IMR-90 (cell line): ENCODE measurements at regions not wholly inside any gene's neighbourhood (a gene's known extent, or its start where the extent isn't known, plus 50 kb on each side); places are given as distances from the start of the nearest gene placed in this dataset.

Source experiments
- ATAC-seq: fragments of 200-7000 bp; cut with Tn5 transposase; 2 replicates; pipeline ENCODE4 v1.9.1; 2020; ENCODE audit warnings: low read depth, mild to moderate bottlenecking, moderate library complexity
- BruUV-seq: library from RNA; stranded (reverse); fragments of 400-500 nt; replicated peaks from 2 replicates; lab custom pipeline; 2021; lab: Mats Ljungman, UMichigan
- CTCF ChIA-PET: fragments of 300-600 bp; formaldehyde crosslinking; extraction: SDS; loops from one replicate; lab custom pipeline; 2021; ENCODE audit warnings: antibody characterized with exemption; lab: Yijun Ruan, JAX
- POLR2A ChIA-PET: fragments of 300-600 bp; sonication (Branson Sonifier 250); formaldehyde crosslinking; loops from one replicate; lab custom pipeline; 2022; ENCODE audit warnings: antibody characterized with exemption; ENCODE audit not compliant: unreplicated experiment; lab: Charles Lee
- DNase-seq: peaks from one replicate; pipeline ENCODE4 v3.0.0; 2013
- H2AFZ ChIP-seq: replicated peaks from 2 replicates; pipeline ENCODE3; 2013; ENCODE audit warnings: low read length, mild to moderate bottlenecking; ENCODE audit not compliant: poor library complexity
- H2AK5ac ChIP-seq: 2 replicates; pipeline ENCODE4 v1.6.1; 2013; ENCODE audit warnings: low read depth, low read length, inconsistent platforms
- H2AK9ac ChIP-seq: replicated peaks from 2 replicates; pipeline ENCODE3; 2013; ENCODE audit warnings: mild to moderate bottlenecking, low read depth, low read length, moderate library complexity; ENCODE audit not compliant: poor library complexity
- H2BK120ac ChIP-seq: 2 replicates; pipeline ENCODE4 v1.6.1; 2013; ENCODE audit warnings: low read depth, low read length, inconsistent platforms
- H2BK15ac ChIP-seq: 3 replicates; pipeline ENCODE4 v1.6.1; 2013; ENCODE audit warnings: low read depth, low read length, inconsistent platforms
- H2BK20ac ChIP-seq: 2 replicates; pipeline ENCODE4 v1.6.1; 2013; ENCODE audit warnings: low read depth, mild to moderate bottlenecking, inconsistent platforms, low read length, moderate library complexity
- H2BK5ac ChIP-seq: 2 replicates; pipeline ENCODE4 v1.6.1; 2013; ENCODE audit warnings: mild to moderate bottlenecking, low read depth, low read length, inconsistent platforms; ENCODE audit not compliant: poor library complexity, severe bottlenecking
- H3K14ac ChIP-seq: replicated peaks from 2 replicates; pipeline ENCODE4 v1.6.1; 2013; ENCODE audit warnings: low read depth, low read length, inconsistent platforms
- H3K18ac ChIP-seq: 2 replicates; pipeline ENCODE4 v1.6.1; 2013; ENCODE audit warnings: low read depth, low read length, control low read depth
- H3K23ac ChIP-seq: 2 replicates; pipeline ENCODE4 v1.6.1; 2013; ENCODE audit warnings: low read depth, low read length, inconsistent platforms
- H3K27ac ChIP-seq: 2 replicates; pipeline ENCODE4 v1.5.1; 2013; ENCODE audit warnings: mild to moderate bottlenecking, control low read depth, low read length; ENCODE audit not compliant: insufficient read depth
- H3K27me3 ChIP-seq: 2 replicates; pipeline ENCODE4 v1.6.1; 2013; ENCODE audit warnings: low read length; ENCODE audit not compliant: control insufficient read depth, insufficient read depth
- H3K36me3 ChIP-seq: 2 replicates; pipeline ENCODE4 v1.6.1; 2013; ENCODE audit warnings: low read length, mixed read lengths; ENCODE audit not compliant: control insufficient read depth, insufficient read depth
- H3K4ac ChIP-seq: 2 replicates; pipeline ENCODE4 v1.6.1; 2013; ENCODE audit warnings: low read depth, low read length, inconsistent platforms
- H3K4me1 ChIP-seq: 2 replicates; pipeline ENCODE4 v1.6.1; 2013; ENCODE audit warnings: low read length, mixed read lengths; ENCODE audit not compliant: control insufficient read depth, insufficient read depth
- H3K4me2 ChIP-seq: 2 replicates; pipeline ENCODE4 v1.6.1; 2013; ENCODE audit warnings: low read depth, mild to moderate bottlenecking, control low read depth, low read length, moderate library complexity
- H3K4me3 ChIP-seq: 2 replicates; pipeline ENCODE4 v1.5.1; 2013; ENCODE audit warnings: low read depth, mild to moderate bottlenecking, control low read depth, low read length, moderate library complexity; ENCODE audit not compliant: insufficient read depth
- H3K56ac ChIP-seq: 2 replicates; pipeline ENCODE4 v1.6.1; 2013; ENCODE audit warnings: low read length, inconsistent platforms; ENCODE audit not compliant: insufficient read depth; ENCODE audit errors: extremely low read depth
- H3K79me1 ChIP-seq, 2 experiments: 2 replicates each; pipeline ENCODE4 v1.6.1; 2013; ENCODE audit warnings: low read length in 2 of 2, inconsistent platforms in 1 of 2, low read depth in 1 of 2
- H3K9ac ChIP-seq: 2 replicates; pipeline ENCODE4 v1.6.1; 2013; ENCODE audit warnings: low read depth, low read length, control low read depth
- H3K9me1 ChIP-seq: 2 replicates; pipeline ENCODE4 v1.6.1; 2013; ENCODE audit warnings: low read length, inconsistent platforms; ENCODE audit not compliant: insufficient read depth
- H3K9me3 ChIP-seq: 2 replicates; pipeline ENCODE4 v1.6.1; 2013; ENCODE audit warnings: low read length; ENCODE audit not compliant: control insufficient read depth, insufficient read depth
- H4K20me1 ChIP-seq: 2 replicates; pipeline ENCODE4 v1.6.1; 2013; ENCODE audit warnings: low read length, inconsistent platforms; ENCODE audit not compliant: insufficient read depth
- H4K5ac ChIP-seq: 2 replicates; pipeline ENCODE4 v1.6.1; 2013; ENCODE audit warnings: mild to moderate bottlenecking, low read depth, low read length, control low read depth
- H4K8ac ChIP-seq, 2 experiments: 2 replicates each; pipeline ENCODE4 v1.6.1; 2013; ENCODE audit warnings: low read depth in 2 of 2, low read length in 2 of 2, control low read depth in 1 of 2, inconsistent platforms in 1 of 2
- H4K91ac ChIP-seq: 2 replicates; pipeline ENCODE4 v1.6.1; 2013; ENCODE audit warnings: low read depth, low read length, inconsistent platforms; ENCODE audit not compliant: insufficient read depth
- SMC3 ChIP-seq: fragments of 150-350 bp; IDR thresholded peaks from 2 replicates; pipeline ENCODE4 v1.6.1; 2016; ENCODE audit warnings: low read depth, mild to moderate bottlenecking, antibody characterized with exemption, low read length, moderate library complexity
- WGBS, 2 experiments: methylation state at CpG; one replicate each; pipeline versions ENCODE4 v1.1.5 to v1.1.7; 2013; ENCODE audit warnings: missing lambda C conversion rate in 2 of 2; ENCODE audit not compliant: insufficient read length in 1 of 2; ENCODE audit errors: extremely low coverage in 2 of 2; 5-methylcytosine and 5-hydroxymethylcytosine counted together
- dilution Hi-C: fragments of 300-500 bp; cut with HindIII; formaldehyde crosslinking; loops from one replicate; pipeline ENCODE4 v1.14.3; 2018; ENCODE audit warnings: low sequenced_read_pairs; ENCODE audit not compliant: unreplicated experiment
- in situ Hi-C: fragments of 300-500 bp; cut with MboI; formaldehyde crosslinking; loops from 3 replicates; pipeline ENCODE4 v1.14.3; 2019; ENCODE audit warnings: low sequenced_read_pairs, inconsistent platforms, mixed read lengths
- intact Hi-C: fragments of 100-400 bp; cut with micrococcal nuclease; formaldehyde crosslinking; loops from 2 replicates; pipeline ENCODE4 v1.10.0; 2022

DNA sequence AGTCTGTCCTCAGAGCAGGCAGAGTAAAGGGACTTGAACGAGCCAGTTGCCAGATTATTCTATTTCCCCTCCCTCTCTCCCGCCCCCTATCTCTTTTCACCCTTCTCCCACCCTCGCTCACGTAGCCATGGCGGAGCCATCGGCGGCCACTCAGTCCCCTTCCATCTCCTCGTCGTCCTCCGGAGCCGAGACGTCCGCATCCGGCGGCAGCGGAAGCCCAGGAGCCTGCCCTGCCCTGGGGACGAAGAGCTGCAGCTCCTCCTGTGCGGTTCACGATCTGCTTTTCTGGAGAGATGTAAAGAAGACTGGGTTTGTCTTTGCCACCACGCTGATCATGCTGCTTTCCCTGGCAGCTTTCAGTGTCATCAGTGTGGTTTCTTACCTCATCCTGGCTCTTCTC lies 106.2 kb upstream of the SMAD1 start:
- intact Hi-C loops: no loop called here
- H3K27ac ChIP-seq: no peak overlapping the region
- H3K9me1 ChIP-seq: no peaks in the 10 kb centered on the region
- DNase-seq: no peak
- no peak overlapping the region for H3K18ac ChIP-seq
- H4K20me1 ChIP-seq: no peaks in the 10 kb centered on the region
- no peaks in the 10 kb centered on the region for H3K4me1 ChIP-seq
- no peak overlapping the region for H2AK5ac ChIP-seq
- in situ Hi-C loops: no loop called here
- no peak overlapping the region for H3K9ac ChIP-seq
- H3K56ac ChIP-seq: no peak overlapping the region
- no peak for ATAC-seq
- H3K14ac ChIP-seq: no peak overlapping the region
- no peak overlapping the region for H2BK5ac ChIP-seq
- no peak overlapping the region for H4K91ac ChIP-seq
- no peak overlapping the region for H3K4me2 ChIP-seq
- H4K8ac ChIP-seq: no peak overlapping the region
- H3K79me1 ChIP-seq: no peaks in the 10 kb centered on the region
- no peak overlapping the region for H2BK20ac ChIP-seq
- no peaks in the 10 kb centered on the region for H3K27me3 ChIP-seq
- CTCF ChIA-PET: no interaction called here
- no peak overlapping the region for H2AK9ac ChIP-seq
- no TSS peak for BruUV-seq
- 100% methylated on average over 3 of the region's 20 CpGs; no CpG with 5 or more reads in 1 of the 2 experiments for WGBS, 2 experiments
- dilution Hi-C loops: no loop called here
- POLR2A ChIA-PET: no interaction called here
- H2BK15ac ChIP-seq: no peak overlapping the region
- H3K4ac ChIP-seq: no peak overlapping the region
- TF ChIP-seq SMC3: no peak
- no peak overlapping the region for H3K23ac ChIP-seq
- H3K4me3 ChIP-seq: no peak overlapping the region
- H4K5ac ChIP-seq: no peak overlapping the region
- no peak overlapping the region for H2BK120ac ChIP-seq
- no peaks in the 10 kb centered on the region for H3K9me3 ChIP-seq
- H2AFZ ChIP-seq: no peak overlapping the region
- H3K36me3 ChIP-seq: no peaks in the 10 kb centered on the region
